Body of pancreas (tissue), 4 donors: ENCODE measurements at regions not wholly inside any gene's neighbourhood (a gene's known extent, or its start where the extent isn't known, plus 50 kb on each side); places are given as distances from the start of the nearest gene placed in this dataset.

ENCODE experiments used
- POLR2A ChIP-seq, 3 donors: fragments of 450-650 bp; IDR thresholded peaks; one replicate each; pipeline ENCODE4 v1.6.1; 2016; ENCODE audit warnings: antibody characterized with exemption in 3 of 3, mild to moderate bottlenecking in 2 of 3
- TF ChIP-seq, protein P1 (sequence below), 7 experiments: fragments of 450-650 bp in 4 of 7; fragments of 200-600 bp in 3 of 7; sonication (generic) in 3 of 7; IDR thresholded peaks; one replicate each; pipeline ENCODE4 v1.5.1; 2016 to 2019; ENCODE audit warnings: antibody characterized with exemption in 7 of 7

DNA sequence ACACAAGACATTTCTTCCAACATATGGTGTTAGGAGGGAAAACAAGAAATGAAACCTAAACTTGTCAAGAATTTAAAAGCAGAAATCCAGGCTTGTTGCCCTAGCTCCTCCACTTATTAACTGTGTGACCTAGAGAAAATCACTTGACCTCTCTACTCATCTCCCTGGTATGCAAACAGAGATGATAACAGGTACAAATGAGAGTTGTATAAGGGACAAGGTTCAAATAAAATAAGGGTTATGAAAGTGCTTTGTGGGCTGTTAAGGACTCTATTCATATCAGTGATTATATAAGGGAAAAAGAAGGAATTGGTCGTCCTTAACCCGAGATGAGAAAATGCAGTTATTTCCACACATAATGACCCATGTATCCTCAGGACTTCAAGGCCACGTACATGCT lies 372.7 kb upstream of the TENM4 start:
- TF ChIP-seq, protein P1, sequence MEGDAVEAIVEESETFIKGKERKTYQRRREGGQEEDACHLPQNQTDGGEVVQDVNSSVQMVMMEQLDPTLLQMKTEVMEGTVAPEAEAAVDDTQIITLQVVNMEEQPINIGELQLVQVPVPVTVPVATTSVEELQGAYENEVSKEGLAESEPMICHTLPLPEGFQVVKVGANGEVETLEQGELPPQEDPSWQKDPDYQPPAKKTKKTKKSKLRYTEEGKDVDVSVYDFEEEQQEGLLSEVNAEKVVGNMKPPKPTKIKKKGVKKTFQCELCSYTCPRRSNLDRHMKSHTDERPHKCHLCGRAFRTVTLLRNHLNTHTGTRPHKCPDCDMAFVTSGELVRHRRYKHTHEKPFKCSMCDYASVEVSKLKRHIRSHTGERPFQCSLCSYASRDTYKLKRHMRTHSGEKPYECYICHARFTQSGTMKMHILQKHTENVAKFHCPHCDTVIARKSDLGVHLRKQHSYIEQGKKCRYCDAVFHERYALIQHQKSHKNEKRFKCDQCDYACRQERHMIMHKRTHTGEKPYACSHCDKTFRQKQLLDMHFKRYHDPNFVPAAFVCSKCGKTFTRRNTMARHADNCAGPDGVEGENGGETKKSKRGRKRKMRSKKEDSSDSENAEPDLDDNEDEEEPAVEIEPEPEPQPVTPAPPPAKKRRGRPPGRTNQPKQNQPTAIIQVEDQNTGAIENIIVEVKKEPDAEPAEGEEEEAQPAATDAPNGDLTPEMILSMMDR (IDR thresholded peaks at IDR 0.05) = no peak
- TF ChIP-seq POLR2A (IDR thresholded peaks at IDR 0.05) = no peak
